PC-3 (cell line): ENCODE measurements at regions not wholly inside any gene's neighbourhood (a gene's known extent, or its start where the extent isn't known, plus 50 kb on each side); places are given as distances from the start of the nearest gene placed in this dataset.

ENCODE experiments used
- ATAC-seq: fragments of 200-7000 bp; cut with Tn5 transposase; 2 replicates; pipeline ENCODE4 v1.9.1; 2020; ENCODE audit warnings: mild to moderate bottlenecking, moderate library complexity
- BruUV-seq: library from RNA; stranded (reverse); fragments of 400-500 nt; replicated peaks from 2 replicates; lab custom pipeline; 2021; lab: Mats Ljungman, UMichigan
- CTCF ChIA-PET: fragments of 300-600 bp; sonication (Branson Sonifier 250); formaldehyde crosslinking; loops from one replicate; lab custom pipeline; 2022; ENCODE audit warnings: antibody characterized with exemption; lab: Charles Lee
- POLR2A ChIA-PET: fragments of 300-600 bp; sonication (Branson Sonifier 250); formaldehyde crosslinking; loops from one replicate; lab custom pipeline; 2022; ENCODE audit warnings: antibody characterized with exemption; ENCODE audit not compliant: unreplicated experiment; lab: Charles Lee
- DNase-seq: peaks from one replicate; pipeline ENCODE4 v3.0.0-alpha.2; 2015
- H2AFZ ChIP-seq: fragments of 300-600 bp; sonication (generic); 2 replicates; pipeline ENCODE4 v1.6.0; 2016; ENCODE audit warnings: antibody characterized with exemption, low read length
- H3F3A ChIP-seq: fragments of 300-600 bp; sonication (generic); one replicate; pipeline ENCODE4 v1.6.0; 2017; ENCODE audit warnings: antibody characterized with exemption, low read length, control low read depth, mild to moderate bottlenecking; ENCODE audit not compliant: unreplicated experiment
- H3K27ac ChIP-seq: fragments of 300-600 bp; sonication (generic); 2 replicates; pipeline ENCODE4 v1.5.1; 2016; ENCODE audit warnings: mild to moderate bottlenecking, low read length
- H3K27me3 ChIP-seq: fragments of 300-600 bp; sonication (generic); 2 replicates; pipeline ENCODE4 v1.6.1; 2016; ENCODE audit warnings: low read length, mixed read lengths
- H3K36me3 ChIP-seq: fragments of 300-600 bp; sonication (generic); 2 replicates; pipeline ENCODE4 v1.6.1; 2016; ENCODE audit warnings: low read depth, mixed run types, low read length, mixed read lengths
- H3K4me1 ChIP-seq: fragments of 300-600 bp; sonication (generic); 2 replicates; pipeline ENCODE4 v1.5.1; 2016; ENCODE audit warnings: low read length; ENCODE audit not compliant: insufficient read depth
- H3K4me2 ChIP-seq: fragments of 300-600 bp; sonication (generic); 2 replicates; pipeline ENCODE4 v1.6.0; 2016; ENCODE audit warnings: low read length
- H3K4me3 ChIP-seq: fragments of 300-600 bp; sonication (generic); 2 replicates; pipeline ENCODE4 v1.5.1; 2016; ENCODE audit warnings: mild to moderate bottlenecking, low read length, mixed read lengths
- H3K79me2 ChIP-seq: fragments of 300-600 bp; sonication (generic); 2 replicates; pipeline ENCODE4 v1.6.1; 2017; ENCODE audit warnings: low read length, mixed read lengths
- H3K9ac ChIP-seq: fragments of 300-600 bp; sonication (generic); 2 replicates; pipeline ENCODE4 v1.6.0; 2016; ENCODE audit warnings: mild to moderate bottlenecking, low read length
- H3K9me2 ChIP-seq: fragments of 300-600 bp; sonication (generic); replicated peaks from 2 replicates; pipeline ENCODE4 v1.6.1; 2016; ENCODE audit warnings: mixed run types, low read length, mixed read lengths
- H3K9me3 ChIP-seq: fragments of 300-600 bp; sonication (generic); 2 replicates; pipeline ENCODE4 v1.6.1; 2016; ENCODE audit warnings: low read length, mixed read lengths
- H4K20me1 ChIP-seq: fragments of 300-600 bp; sonication (generic); 2 replicates; pipeline ENCODE4 v1.6.1; 2016; ENCODE audit warnings: low read length, mixed read lengths
- CTCF ChIP-seq: fragments of 300-600 bp; sonication (generic); conservative IDR thresholded peaks from 2 replicates; pipeline ENCODE4 v1.5.1; 2017; ENCODE audit warnings: antibody characterized with exemption, low read depth, mild to moderate bottlenecking, low read length
- EZH2 ChIP-seq: fragments of 300-600 bp; sonication (generic); IDR thresholded peaks from one replicate; pipeline ENCODE4 v1.6.1; 2017; ENCODE audit warnings: antibody characterized with exemption, mild to moderate bottlenecking, low read length; ENCODE audit not compliant: unreplicated experiment
- EZH2phosphoT487 ChIP-seq: fragments of 300-600 bp; sonication (generic); IDR thresholded peaks from 2 replicates; pipeline ENCODE4 v1.6.1; 2018; ENCODE audit warnings: mild to moderate bottlenecking, antibody characterized with exemption, low read length, borderline replicate concordance
- intact Hi-C: fragments of 100-400 bp; cut with micrococcal nuclease; formaldehyde crosslinking; loops from 2 replicates; pipeline ENCODE4 v1.9.0; 2023

- Histone ChIP-seq H3K9ac (no peak overlapping the region), H2AFZ (no peak overlapping the region), H3K4me1 (peaks cover 3% of the 10 kb centered on the region; the same call in 1 of the 2 replicates), H3K79me2 (no peaks in the 10 kb centered on the region), H3K4me2 (no peak overlapping the region), H3K4me3 (no peak overlapping the region), H3K36me3 (no peaks in the 10 kb centered on the region), H3F3A (no peaks in the 10 kb centered on the region), H3K9me2 (no peaks in the 10 kb centered on the region), H3K27ac (no peak overlapping the region), H4K20me1 (no peaks in the 10 kb centered on the region), H3K9me3 (no peaks in the 10 kb centered on the region), H3K27me3 (peaks cover 38% of the 10 kb centered on the region)
- DNase-seq, result no peak
- CTCF ChIA-PET, result no interaction called here
- intact Hi-C loops, result no loop called here
- no peak for TF ChIP-seq CTCF
- TF ChIP-seq EZH2, result no peak
- TF ChIP-seq EZH2phosphoT487, result no peak
- POLR2A ChIA-PET, result no interaction called here
- ATAC-seq, result no peak
- BruUV-seq, result no TSS peak
Measured at GRCh38 chr2:3110555-3110954, 267.1 kb downstream of the EIPR1 start.

- H3K9me2 ChIP-seq, result no peaks in the 10 kb centered on the region
- CTCF ChIA-PET, result no interaction called here
- BruUV-seq, result no TSS peak
- no peaks in the 10 kb centered on the region for H3K79me2 ChIP-seq
- H2AFZ ChIP-seq, result no peak overlapping the region
- H3K4me1 ChIP-seq, result peaks cover 3% of the 10 kb centered on the region; the same call in 1 of the 2 replicates
- H4K20me1 ChIP-seq, result no peaks in the 10 kb centered on the region
- intact Hi-C loops, result no loop called here
- H3K4me2 ChIP-seq, result no peak overlapping the region
- TF ChIP-seq CTCF, result no peak
- no peak for ATAC-seq
- DNase-seq, result no peak
- POLR2A ChIA-PET, result no interaction called here
- no peaks in the 10 kb centered on the region for H3K36me3 ChIP-seq
- no peak overlapping the region for H3K27ac ChIP-seq
- H3K27me3 ChIP-seq, result peaks cover 36% of the 10 kb centered on the region
- no peak overlapping the region for H3K9ac ChIP-seq
- H3K4me3 ChIP-seq, result no peak overlapping the region
- no peaks in the 10 kb centered on the region for H3F3A ChIP-seq
- H3K9me3 ChIP-seq, result no peaks in the 10 kb centered on the region
Measured at GRCh38 chr2:3108710-3109702, 268.6 kb downstream of the EIPR1 start.

- H3K4me2 ChIP-seq, result no peak overlapping the region
- BruUV-seq, result no TSS peak
- POLR2A ChIA-PET, result no interaction called here
Measured at GRCh38 chr2:3108105-3108504, 269.5 kb downstream of the EIPR1 start.

More at GRCh38 chr2:3108105-3108504, 269.5 kb downstream of the EIPR1 start:
- Histone ChIP-seq H3K9ac (no peak overlapping the region), H3K79me2 (no peaks in the 10 kb centered on the region), H3K36me3 (no peaks in the 10 kb centered on the region), H4K20me1 (no peaks in the 10 kb centered on the region), H3F3A (no peaks in the 10 kb centered on the region), H3K27me3 (peaks cover 37% of the 10 kb centered on the region), H3K27ac (no peak overlapping the region), H3K4me3 (no peak overlapping the region), H3K4me1 (peaks cover 3% of the 10 kb centered on the region; the same call in 1 of the 2 replicates), H2AFZ (no peak overlapping the region), H3K9me2 (no peaks in the 10 kb centered on the region), H3K9me3 (no peaks in the 10 kb centered on the region)
- DNase-seq (no peak), ATAC-seq (no peak)
- TF ChIP-seq EZH2phosphoT487 (no peak), EZH2 (no peak)
- CTCF ChIA-PET, result no interaction called here
- intact Hi-C loops, result no loop called here
